Common myeloid progenitor, CD34-positive (primary cell): ENCODE measurements at regions not wholly inside any gene's neighbourhood (a gene's known extent, or its start where the extent isn't known, plus 50 kb on each side); places are given as distances from the start of the nearest gene placed in this dataset.

Source experiments
- CTCF ChIA-PET: fragments of 350-600 bp; sonication (Branson Sonifier 250); formaldehyde crosslinking; loops from one replicate; lab custom pipeline; 2021; ENCODE audit warnings: antibody characterized with exemption; lab: Charles Lee
- POLR2A ChIA-PET: fragments of 350-600 bp; sonication (Branson Sonifier 250); formaldehyde crosslinking; loops from one replicate; lab custom pipeline; 2021; ENCODE audit warnings: antibody characterized with exemption; lab: Charles Lee
- DNase-seq, 3 donors: peaks; one replicate each; pipeline versions ENCODE4 v3.0.0 to v3.0.0-alpha.2; 2013
- H3K27ac ChIP-seq, 2 experiments: 1 replicate in 1 of 2; 2 replicates in 1 of 2; pipeline ENCODE4 v1.7.0; 2013; ENCODE audit warnings: inconsistent platforms in 2 of 2, low read length in 2 of 2, mild to moderate bottlenecking in 2 of 2, low read depth in 1 of 2, moderate library complexity in 1 of 2; ENCODE audit not compliant: severe bottlenecking in 2 of 2, insufficient read depth in 1 of 2, poor library complexity in 1 of 2
- H3K27me3 ChIP-seq, 5 experiments: replicated peaks in 2 of 5; 1 replicate in 3 of 5; 2 replicates in 2 of 5; pipeline versions ENCODE4 v1.6.1 to v1.7.0; 2013; ENCODE audit warnings: low read length in 4 of 5, mild to moderate bottlenecking in 2 of 5, moderate library complexity in 2 of 5, inconsistent platforms in 1 of 5; ENCODE audit not compliant: insufficient read depth in 5 of 5, control insufficient read depth in 4 of 5
- H3K36me3 ChIP-seq, 4 experiments: 1 replicate in 2 of 4; 2 replicates in 2 of 4; pipeline versions ENCODE4 v1.6.1 to v1.7.0; 2013; ENCODE audit warnings: low read length in 3 of 4, control low read depth in 1 of 4, mild to moderate bottlenecking in 1 of 4; ENCODE audit not compliant: control insufficient read depth in 4 of 4, insufficient read depth in 4 of 4
- H3K4me1 ChIP-seq, 4 experiments: 1 replicate in 3 of 4; 2 replicates in 1 of 4; pipeline versions ENCODE4 v1.6.1 to v1.7.1; 2013; ENCODE audit warnings: low read length in 3 of 4, mild to moderate bottlenecking in 3 of 4, control low read depth in 1 of 4, inconsistent platforms in 1 of 4, moderate library complexity in 1 of 4; ENCODE audit not compliant: control insufficient read depth in 4 of 4, insufficient read depth in 4 of 4; ENCODE audit errors: control extremely low read depth in 1 of 4
- H3K4me3 ChIP-seq, 7 experiments: 1 replicate in 4 of 7; 2 replicates in 3 of 7; pipeline versions ENCODE4 v1.5.1 to v1.7.0; 2013; ENCODE audit warnings: mild to moderate bottlenecking in 7 of 7, low read length in 6 of 7, moderate library complexity in 6 of 7, inconsistent platforms in 2 of 7, low read depth in 2 of 7, control low read depth in 1 of 7; ENCODE audit not compliant: insufficient read depth in 4 of 7, control insufficient read depth in 1 of 7; ENCODE audit errors: extremely low read depth in 1 of 7
- H3K9me3 ChIP-seq, 5 experiments: 1 replicate in 4 of 5; 2 replicates in 1 of 5; pipeline versions ENCODE4 v1.6.1 to v1.7.1; 2013; ENCODE audit warnings: low read length in 4 of 5, mild to moderate bottlenecking in 2 of 5, inconsistent platforms in 1 of 5, low read depth in 1 of 5, moderate library complexity in 1 of 5; ENCODE audit not compliant: control insufficient read depth in 4 of 5, insufficient read depth in 2 of 5; ENCODE audit errors: control extremely low read depth in 1 of 5
- WGBS: methylation state at CpG from one replicate; pipeline ENCODE4 v1.1.5; 2013; ENCODE audit not compliant: insufficient coverage; 5-methylcytosine and 5-hydroxymethylcytosine counted together

DNA sequence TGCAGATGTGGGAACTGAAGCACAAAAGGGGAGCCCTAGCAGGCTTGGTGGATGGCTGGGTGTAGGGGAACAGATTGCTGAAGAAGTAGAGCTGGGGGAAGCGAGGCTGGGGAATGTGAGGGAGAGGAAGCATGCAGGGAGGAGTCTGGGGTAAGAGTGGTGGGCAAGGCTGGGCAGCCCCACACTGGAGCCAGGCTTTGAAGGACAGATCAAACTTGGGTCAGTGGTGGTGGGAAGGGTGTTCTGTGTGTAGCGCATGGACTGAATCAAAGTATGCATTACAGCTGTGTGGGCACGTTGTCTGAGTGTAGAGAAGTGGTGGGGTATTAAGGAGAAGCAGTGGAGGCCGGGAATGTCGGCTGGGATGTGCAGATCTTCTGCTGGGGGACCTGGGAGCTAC is 116.0 kb downstream of the CYLD start:
- CTCF ChIA-PET = interaction anchor here (1.6 kb wide), 2 partner anchors 14 to 18 kb away, joined by 3 to 5 read pairs; no protein-coding TSS in a partner anchor
- POLR2A ChIA-PET = no interaction called here
- peaks cover 0 to 3% (median 0%) of the 10 kb centered on the region in 5 experiments for H3K9me3 ChIP-seq
- no peaks in the 10 kb centered on the region for H3K36me3 ChIP-seq
- DNase-seq = no peak
- no peak overlapping the region for H3K4me3 ChIP-seq
- peaks cover 0 to 4% (median 0%) of the 10 kb centered on the region in 4 experiments for H3K4me1 ChIP-seq
- no peaks in the 10 kb centered on the region for H3K27me3 ChIP-seq
- H3K27ac ChIP-seq = no peak overlapping the region
- 100% methylated on average over 5 of the region's 5 CpGs for WGBS

DNA sequence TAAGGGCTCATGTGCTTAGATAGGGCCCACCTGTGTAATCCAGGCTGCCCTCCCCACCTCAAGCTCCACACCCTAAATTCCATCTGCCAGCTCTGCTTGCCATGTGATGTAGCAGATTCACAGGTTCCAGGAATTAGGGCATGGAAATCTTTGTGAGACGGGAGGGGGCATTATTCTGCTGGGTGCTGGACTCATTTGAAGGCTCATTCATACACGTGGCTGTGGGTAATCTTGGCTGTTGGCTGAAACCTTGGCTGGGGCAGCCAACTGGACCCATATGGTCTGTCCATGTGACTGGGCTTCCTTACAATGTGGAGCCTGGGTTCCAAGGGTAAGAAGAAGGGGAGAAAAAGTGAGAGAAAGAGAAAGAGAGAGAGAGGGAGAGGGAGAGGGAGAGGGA is 115.1 kb downstream of the CYLD start:
- H3K27me3 ChIP-seq = no peaks in the 10 kb centered on the region
- no peak overlapping the region for H3K27ac ChIP-seq
- no peaks in the 10 kb centered on the region for H3K36me3 ChIP-seq
- H3K4me3 ChIP-seq = no peak overlapping the region
- DNase-seq = no peak
- peaks cover 0 to 4% (median 0%) of the 10 kb centered on the region in 4 experiments for H3K4me1 ChIP-seq
- H3K9me3 ChIP-seq = peaks cover 0 to 3% (median 0%) of the 10 kb centered on the region in 5 experiments
- ChIA-PET CTCF (interaction anchor here (1.6 kb wide), 1 partner anchor 13 kb away, joined by 5 read pairs; no protein-coding TSS in a partner anchor), POLR2A (no interaction called here)
- 92% methylated on average over 2 of the region's 2 CpGs for WGBS

DNA sequence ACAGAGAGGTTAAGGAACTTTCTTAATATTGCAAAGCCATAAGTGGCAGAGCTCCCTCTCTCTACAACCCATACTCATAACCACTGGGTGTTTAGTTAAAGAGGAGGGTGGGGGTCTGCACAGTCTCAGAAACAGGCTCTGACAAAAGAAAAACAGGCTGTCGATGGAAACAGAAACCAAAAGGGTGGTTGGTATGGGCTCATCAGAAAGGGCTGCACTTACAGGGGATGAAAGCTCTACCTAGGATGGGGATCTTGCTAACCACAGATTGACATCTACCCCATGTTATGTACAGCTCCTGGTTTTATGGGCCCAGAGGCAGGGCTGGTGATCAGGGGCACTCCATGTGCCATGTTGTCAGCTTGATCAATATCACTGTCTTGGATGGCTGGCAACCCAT is 111.4 kb downstream of the CYLD start:
- no peaks in the 10 kb centered on the region for H3K36me3 ChIP-seq
- ChIA-PET POLR2A (no interaction called here), CTCF (no interaction called here)
- H3K9me3 ChIP-seq = peaks cover 0 to 3% (median 0%) of the 10 kb centered on the region in 5 experiments
- WGBS = 100% methylated on average over 1 of the region's 1 CpG
- no peak overlapping the region for H3K27ac ChIP-seq
- peaks cover 0 to 4% (median 0%) of the 10 kb centered on the region in 4 experiments for H3K4me1 ChIP-seq
- no peaks in the 10 kb centered on the region for H3K27me3 ChIP-seq
- no peak for DNase-seq
- H3K4me3 ChIP-seq = no peak overlapping the region
